C4-2B (cell line): ENCODE measurements at regions not wholly inside any gene's neighbourhood (a gene's known extent, or its start where the extent isn't known, plus 50 kb on each side); places are given as distances from the start of the nearest gene placed in this dataset.

Experiments
- H3K27ac ChIP-seq: fragments of 450-650 bp; 2 replicates; pipeline ENCODE4 v1.5.1; 2017
- ZFX ChIP-seq: fragments of 450-650 bp; IDR thresholded peaks from 2 replicates; pipeline ENCODE4 v1.6.1; 2017
- TF ChIP-seq, protein P1 (sequence below): fragments of 450-650 bp; conservative IDR thresholded peaks from 2 replicates; pipeline ENCODE4 v1.5.1; 2017; ENCODE audit warnings: mild to moderate bottlenecking

- no peak overlapping the region for H3K27ac ChIP-seq
- TF ChIP-seq, protein P1, sequence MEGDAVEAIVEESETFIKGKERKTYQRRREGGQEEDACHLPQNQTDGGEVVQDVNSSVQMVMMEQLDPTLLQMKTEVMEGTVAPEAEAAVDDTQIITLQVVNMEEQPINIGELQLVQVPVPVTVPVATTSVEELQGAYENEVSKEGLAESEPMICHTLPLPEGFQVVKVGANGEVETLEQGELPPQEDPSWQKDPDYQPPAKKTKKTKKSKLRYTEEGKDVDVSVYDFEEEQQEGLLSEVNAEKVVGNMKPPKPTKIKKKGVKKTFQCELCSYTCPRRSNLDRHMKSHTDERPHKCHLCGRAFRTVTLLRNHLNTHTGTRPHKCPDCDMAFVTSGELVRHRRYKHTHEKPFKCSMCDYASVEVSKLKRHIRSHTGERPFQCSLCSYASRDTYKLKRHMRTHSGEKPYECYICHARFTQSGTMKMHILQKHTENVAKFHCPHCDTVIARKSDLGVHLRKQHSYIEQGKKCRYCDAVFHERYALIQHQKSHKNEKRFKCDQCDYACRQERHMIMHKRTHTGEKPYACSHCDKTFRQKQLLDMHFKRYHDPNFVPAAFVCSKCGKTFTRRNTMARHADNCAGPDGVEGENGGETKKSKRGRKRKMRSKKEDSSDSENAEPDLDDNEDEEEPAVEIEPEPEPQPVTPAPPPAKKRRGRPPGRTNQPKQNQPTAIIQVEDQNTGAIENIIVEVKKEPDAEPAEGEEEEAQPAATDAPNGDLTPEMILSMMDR, result no peak
- TF ChIP-seq ZFX, result no peak
Measured at GRCh38 chr21:24127651-24128050, 1479.6 kb downstream of the MRPL39 start.

GRCh38 chr21:24123785-24124184 lies 1483.5 kb downstream of the MRPL39 start:
- H3K27ac ChIP-seq, result no peak overlapping the region
- no peak for TF ChIP-seq ZFX
- TF ChIP-seq, protein P1, result no peak

GRCh38 chr21:24118738-24119459 lies 1488.4 kb downstream of the MRPL39 start:
- H3K27ac ChIP-seq, result no peak overlapping the region
- TF ChIP-seq ZFX, result no peak
- TF ChIP-seq, protein P1, result no peak

DNA sequence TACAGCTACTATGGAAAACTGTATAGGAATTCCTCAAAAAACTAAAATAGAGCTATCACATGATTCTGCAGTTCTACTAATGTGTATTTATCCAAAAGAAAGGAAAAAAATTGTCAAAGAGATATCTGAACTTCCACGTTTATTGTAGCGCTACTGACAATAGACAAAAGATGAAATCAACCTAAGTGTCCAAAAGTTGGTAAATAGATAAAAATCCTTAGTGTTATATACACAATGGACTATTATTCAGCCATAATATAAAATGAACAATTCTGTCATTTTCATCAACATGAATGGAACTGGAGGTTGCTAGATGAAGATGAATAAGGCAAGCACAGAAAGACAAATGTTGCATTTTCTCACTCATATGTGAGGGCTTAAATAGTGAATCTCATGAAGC lies 1492.1 kb downstream of the MRPL39 start:
- TF ChIP-seq ZFX, result no peak
- H3K27ac ChIP-seq, result no peak overlapping the region

GRCh38 chr21:24112020-24112419 lies 1495.3 kb downstream of the MRPL39 start:
- no peak for TF ChIP-seq ZFX
- TF ChIP-seq, protein P1, result no peak

DNA sequence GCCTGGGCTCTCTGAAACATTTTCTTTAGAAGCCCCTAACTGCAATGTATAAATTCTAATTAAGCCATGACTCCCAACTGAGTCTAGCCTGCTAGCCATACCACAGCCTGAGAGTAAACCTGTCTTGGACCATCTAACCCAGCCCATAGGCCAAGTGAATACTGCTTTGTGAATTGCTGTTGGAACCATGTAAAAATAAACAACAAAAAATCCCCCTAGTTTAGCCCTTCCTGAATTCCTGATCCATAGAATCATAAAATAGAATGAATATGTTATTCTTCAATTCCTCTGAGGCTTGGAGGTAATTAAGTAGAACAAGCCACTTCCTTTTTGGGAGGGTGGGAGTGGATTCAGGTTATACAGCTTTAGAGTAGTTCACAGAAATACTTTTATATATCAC lies 1496.4 kb downstream of the MRPL39 start:
- no peak overlapping the region for H3K27ac ChIP-seq
- TF ChIP-seq, protein P1, result no peak
- TF ChIP-seq ZFX, result no peak

More at GRCh38 chr21:24112020-24112419, 1495.3 kb downstream of the MRPL39 start:
- H3K27ac ChIP-seq, result no peak overlapping the region

GRCh38 chr21:24097181-24097580 lies 1510.1 kb downstream of the MRPL39 start:
- no peak overlapping the region for H3K27ac ChIP-seq
- TF ChIP-seq ZFX, result no peak
- TF ChIP-seq, protein P1, result no peak

- H3K27ac ChIP-seq, result no peak overlapping the region
- no peak for TF ChIP-seq ZFX
- TF ChIP-seq, protein P1, result no peak
Measured at GRCh38 chr21:24096651-24097050, 1510.6 kb downstream of the MRPL39 start.
